ENCODE measurements at regions not wholly inside any gene's neighbourhood (a gene's known extent, or its start where the extent isn't known, plus 50 kb on each side); places are given as distances from the start of the nearest gene placed in this dataset.
"Not testable (repeated sequence)": the region's sequence is repeated elsewhere in the genome, so short reads cannot be mapped to it uniquely, and the experiment has no call there.

- TF ChIP-seq EZH2 (IDR thresholded peaks at IDR 0.05; ENCODE audit: borderline replicate concordance, insufficient read depth, low read depth, low read length, poor library complexity, severe bottlenecking); CTCF (IDR thresholded peaks at IDR 0.05): not testable (repeated sequence)
Measured at GRCh38 chr3:44941-45340, 151.6 kb upstream of the CHL1 start.

All from B cell (primary cell).